SK-N-SH (cell line): ENCODE measurements at regions not wholly inside any gene's neighbourhood (a gene's known extent, or its start where the extent isn't known, plus 50 kb on each side); places are given as distances from the start of the nearest gene placed in this dataset.

Experiments
- CTCF ChIA-PET: fragments of 300-600, 350-600 bp; formaldehyde crosslinking; extraction: SDS; loops from one replicate; lab custom pipeline; 2021; lab: Yijun Ruan, JAX
- POLR2A ChIA-PET: fragments of 350-600 bp; sonication (Branson Sonifier 250); formaldehyde crosslinking; extraction: SDS; loops from one replicate; lab custom pipeline; 2020; ENCODE audit warnings: antibody characterized with exemption, inconsistent platforms; lab: Yijun Ruan, JAX
- DNase-seq: peaks from one replicate; pipeline ENCODE4 v3.0.0; 2012
- H2AFZ ChIP-seq: fragments of 200-600 bp; sonication (generic); 2 replicates; pipeline ENCODE4 v1.8.1; 2016; ENCODE audit warnings: antibody characterized with exemption, mild to moderate bottlenecking, low read depth
- H3F3A ChIP-seq: fragments of 200-600 bp; sonication (generic); replicated peaks from 2 replicates; pipeline ENCODE3; 2016; ENCODE audit warnings: antibody characterized with exemption, mild to moderate bottlenecking; ENCODE audit not compliant: insufficient read depth
- H3K27ac ChIP-seq, 2 experiments: fragments of 200-500 bp in 1 of 2; fragments of 200-600 bp in 1 of 2; sonication (Bioruptor generic) in 1 of 2; sonication (generic), shearing (Covaris generic) in 1 of 2; 2 replicates each; pipeline versions ENCODE4 v1.5.1 to v1.6.1; 2014 to 2016; ENCODE audit warnings: low read depth in 2 of 2, inconsistent platforms in 1 of 2, low read length in 1 of 2, mild to moderate bottlenecking in 1 of 2, mixed read lengths in 1 of 2
- H3K27me3 ChIP-seq: fragments of 200-600 bp; sonication (generic), shearing (Covaris generic); 2 replicates; pipeline ENCODE4 v1.6.1; 2016; ENCODE audit warnings: mixed run types; ENCODE audit not compliant: insufficient read depth
- H3K36me3 ChIP-seq, 2 experiments: fragments of 200-500 bp in 1 of 2; fragments of 200-600 bp in 1 of 2; sonication (Bioruptor generic) in 1 of 2; sonication (generic) in 1 of 2; replicated peaks in 1 of 2; 2 replicates each; pipeline versions ENCODE3 to v1.5.1; 2014 to 2016; ENCODE audit warnings: low read length in 1 of 2, mild to moderate bottlenecking in 1 of 2; ENCODE audit not compliant: insufficient read depth in 2 of 2, control insufficient read depth in 1 of 2
- H3K4me1 ChIP-seq, 2 experiments: fragments of 200-500 bp in 1 of 2; fragments of 200-600 bp in 1 of 2; sonication (Bioruptor generic) in 1 of 2; sonication (generic), shearing (Covaris generic) in 1 of 2; 2 replicates each; pipeline versions ENCODE4 v1.5.1 to v1.6.1; 2014 to 2016; ENCODE audit warnings: low read depth in 1 of 2, low read length in 1 of 2, mixed run types in 1 of 2; ENCODE audit not compliant: insufficient read depth in 2 of 2, control insufficient read depth in 1 of 2
- H3K4me2 ChIP-seq: fragments of 200-600 bp; sonication (generic), shearing (Covaris generic); 2 replicates; pipeline ENCODE4 v1.6.1; 2017; ENCODE audit warnings: mixed run types
- H3K4me3 ChIP-seq, 2 experiments: fragments of 200-500 bp in 1 of 2; fragments of 200-600 bp in 1 of 2; sonication (Bioruptor generic) in 1 of 2; sonication (generic), shearing (Covaris generic) in 1 of 2; 2 replicates each; pipeline versions ENCODE4 v1.5.1 to v1.8.1; 2014 to 2016; ENCODE audit warnings: low read depth in 2 of 2, inconsistent platforms in 1 of 2, low read length in 1 of 2, mild to moderate bottlenecking in 1 of 2, mixed read lengths in 1 of 2, moderate library complexity in 1 of 2
- H3K79me2 ChIP-seq: fragments of 200-600 bp; sonication (generic); 2 replicates; pipeline ENCODE4 v1.8.1; 2017; ENCODE audit warnings: mild to moderate bottlenecking; ENCODE audit not compliant: insufficient read depth
- H3K9ac ChIP-seq: fragments of 200-600 bp; sonication (generic); 2 replicates; pipeline ENCODE4 v1.6.1; 2017; ENCODE audit warnings: mixed run types
- H3K9me2 ChIP-seq: fragments of 200-600 bp; sonication (generic); 2 replicates; pipeline ENCODE4 v1.6.1; 2017; ENCODE audit warnings: mixed run types
- H3K9me3 ChIP-seq: fragments of 200-600 bp; sonication (generic); 2 replicates; pipeline ENCODE4 v1.6.1; 2017; ENCODE audit warnings: mixed run types, mild to moderate bottlenecking, moderate library complexity
- H4K20me1 ChIP-seq: fragments of 200-600 bp; sonication (generic); 2 replicates; pipeline ENCODE4 v1.6.1; 2017; ENCODE audit warnings: mild to moderate bottlenecking, mixed run types; ENCODE audit not compliant: insufficient read depth
- CHD2 ChIP-seq: fragments of 150-350 bp; IDR thresholded peaks from 2 replicates; pipeline ENCODE4 v1.6.1; 2018; ENCODE audit warnings: low read length; ENCODE audit not compliant: partially characterized antibody
- CTCF ChIP-seq: fragments of 200-600 bp; sonication (generic); IDR thresholded peaks from 2 replicates; pipeline ENCODE4 v1.6.1; 2017; ENCODE audit warnings: antibody characterized with exemption, mild to moderate bottlenecking, moderate library complexity
- EZH2phosphoT487 ChIP-seq: fragments of 200-600 bp; sonication (generic); IDR thresholded peaks from 2 replicates; pipeline ENCODE4 v1.6.1; 2017; ENCODE audit warnings: low read depth, mixed run types, mild to moderate bottlenecking, antibody characterized with exemption, moderate library complexity, borderline replicate concordance
- FOSL2 ChIP-seq: IDR thresholded peaks from 2 replicates; pipeline ENCODE4 v1.4.0; 2012; ENCODE audit warnings: low read depth, mild to moderate bottlenecking, moderate library complexity, borderline replicate concordance
- MXI1 ChIP-seq: IDR thresholded peaks from 2 replicates; pipeline ENCODE4 v1.6.1; 2012; ENCODE audit warnings: mild to moderate bottlenecking, low read depth, low read length, improper control_type of control experiment
- NRF1 ChIP-seq: IDR thresholded peaks from 2 replicates; pipeline ENCODE4 v1.6.1; 2012; ENCODE audit warnings: low read depth, mild to moderate bottlenecking, low read length
- PBX3 ChIP-seq: IDR thresholded peaks from 2 replicates; pipeline ENCODE4; 2012
- RXRA ChIP-seq: IDR thresholded peaks from 2 replicates; pipeline ENCODE4 v1.4.0; 2012; ENCODE audit warnings: low read depth, mild to moderate bottlenecking, borderline replicate concordance
- SMC3 ChIP-seq: IDR thresholded peaks from 2 replicates; pipeline ENCODE4 v1.6.1; 2012; ENCODE audit warnings: low read depth, low read length, improper control_type of control experiment
- TCF12 ChIP-seq: IDR thresholded peaks from 2 replicates; pipeline ENCODE4 v1.4.0; 2012
- USF2 ChIP-seq: fragments of 150-350 bp; IDR thresholded peaks from 2 replicates; pipeline ENCODE4 v1.6.1; 2017; ENCODE audit warnings: antibody characterized with exemption, low read length, low read depth, borderline replicate concordance
- YY1 ChIP-seq: IDR thresholded peaks from 2 replicates; pipeline ENCODE4 v1.4.0; 2012; ENCODE audit warnings: low read depth, mild to moderate bottlenecking
- WGBS: methylation state at CpG from one replicate; pipeline ENCODE4 v1.1.6; 2017; ENCODE audit warnings: low lambda C conversion rate; 5-methylcytosine and 5-hydroxymethylcytosine counted together
- TF ChIP-seq, protein P1 (sequence below): IDR thresholded peaks from 2 replicates; pipeline ENCODE4 v1.6.1; 2012; ENCODE audit warnings: mild to moderate bottlenecking, low read depth, low read length, moderate library complexity

DNA sequence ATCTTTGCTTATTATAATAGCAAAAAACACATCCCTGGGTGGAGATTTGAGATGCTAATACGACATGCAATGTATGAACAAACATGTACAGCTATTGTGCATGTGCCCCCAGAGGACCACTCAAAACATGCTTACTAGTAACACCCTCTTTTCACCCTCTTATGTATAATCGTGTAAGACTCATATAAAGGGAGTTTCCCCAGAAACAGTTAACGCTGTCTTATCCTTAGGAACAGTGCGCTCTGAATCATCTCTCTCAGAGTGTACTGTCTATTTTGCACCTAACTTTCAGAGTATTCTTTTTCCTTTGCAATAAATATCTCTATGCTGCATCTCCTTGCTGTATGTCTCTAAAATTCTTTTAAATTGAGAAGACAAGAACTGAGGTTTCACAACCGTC is 2604.0 kb downstream of the PCDH9 start:
- Histone ChIP-seq H3K9ac (no peak overlapping the region), H4K20me1 (no peaks in the 10 kb centered on the region), H3K27ac (no peak overlapping the region), H3F3A (no peaks in the 10 kb centered on the region), H3K4me3 (no peak overlapping the region), H3K9me3 (no peaks in the 10 kb centered on the region), H3K79me2 (no peaks in the 10 kb centered on the region), H3K36me3 (no peaks in the 10 kb centered on the region), H2AFZ (no peak overlapping the region), H3K4me1 (no peaks in the 10 kb centered on the region), H3K27me3 (no peaks in the 10 kb centered on the region), H3K9me2 (no peaks in the 10 kb centered on the region), H3K4me2 (no peak overlapping the region)
- DNase-seq: no peak
- POLR2A ChIA-PET: no interaction called here
- TF ChIP-seq SMC3 (no peak), CHD2 (no peak), NRF1 (no peak), YY1 (no peak), RXRA (no peak), MXI1 (no peak), EZH2phosphoT487 (no peak), USF2 (no peak), CTCF (no peak), PBX3 (no peak), TCF12 (no peak), FOSL2 (no peak)
- TF ChIP-seq, protein P1, sequence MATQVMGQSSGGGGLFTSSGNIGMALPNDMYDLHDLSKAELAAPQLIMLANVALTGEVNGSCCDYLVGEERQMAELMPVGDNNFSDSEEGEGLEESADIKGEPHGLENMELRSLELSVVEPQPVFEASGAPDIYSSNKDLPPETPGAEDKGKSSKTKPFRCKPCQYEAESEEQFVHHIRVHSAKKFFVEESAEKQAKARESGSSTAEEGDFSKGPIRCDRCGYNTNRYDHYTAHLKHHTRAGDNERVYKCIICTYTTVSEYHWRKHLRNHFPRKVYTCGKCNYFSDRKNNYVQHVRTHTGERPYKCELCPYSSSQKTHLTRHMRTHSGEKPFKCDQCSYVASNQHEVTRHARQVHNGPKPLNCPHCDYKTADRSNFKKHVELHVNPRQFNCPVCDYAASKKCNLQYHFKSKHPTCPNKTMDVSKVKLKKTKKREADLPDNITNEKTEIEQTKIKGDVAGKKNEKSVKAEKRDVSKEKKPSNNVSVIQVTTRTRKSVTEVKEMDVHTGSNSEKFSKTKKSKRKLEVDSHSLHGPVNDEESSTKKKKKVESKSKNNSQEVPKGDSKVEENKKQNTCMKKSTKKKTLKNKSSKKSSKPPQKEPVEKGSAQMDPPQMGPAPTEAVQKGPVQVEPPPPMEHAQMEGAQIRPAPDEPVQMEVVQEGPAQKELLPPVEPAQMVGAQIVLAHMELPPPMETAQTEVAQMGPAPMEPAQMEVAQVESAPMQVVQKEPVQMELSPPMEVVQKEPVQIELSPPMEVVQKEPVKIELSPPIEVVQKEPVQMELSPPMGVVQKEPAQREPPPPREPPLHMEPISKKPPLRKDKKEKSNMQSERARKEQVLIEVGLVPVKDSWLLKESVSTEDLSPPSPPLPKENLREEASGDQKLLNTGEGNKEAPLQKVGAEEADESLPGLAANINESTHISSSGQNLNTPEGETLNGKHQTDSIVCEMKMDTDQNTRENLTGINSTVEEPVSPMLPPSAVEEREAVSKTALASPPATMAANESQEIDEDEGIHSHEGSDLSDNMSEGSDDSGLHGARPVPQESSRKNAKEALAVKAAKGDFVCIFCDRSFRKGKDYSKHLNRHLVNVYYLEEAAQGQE: no peak
- WGBS: 93% methylated on average over 5 of the region's 5 CpGs
- CTCF ChIA-PET: interaction anchor here (1.1 kb wide), 1 partner anchor 17 kb away, joined by 4 read pairs; no protein-coding TSS in a partner anchor
